SIG-M5 treated with dmso at 0.1 percent for 504 hours (cell line): ENCODE measurements at regions not wholly inside any gene's neighbourhood (a gene's known extent, or its start where the extent isn't known, plus 50 kb on each side); places are given as distances from the start of the nearest gene placed in this dataset.
"Not testable (repeated sequence)": the region's sequence is repeated elsewhere in the genome, so short reads cannot be mapped to it uniquely, and the experiment has no call there.

Experiments
- DNase-seq: peaks from one replicate; lab custom pipeline; 2025; ENCODE audit not compliant: unreplicated experiment; lab: John Stamatoyannopoulos, UW

- DNase-seq: no peak
Measured at GRCh38 chr11:23134627-23135026, 274.4 kb upstream of the CCDC179 start.

GRCh38 chr11:23138761-23139160, 278.5 kb upstream of the CCDC179 start:
- DNase-seq: no peak

- no peak for DNase-seq
Measured at GRCh38 chr11:23143022-23143421, 282.7 kb upstream of the CCDC179 start.

GRCh38 chr11:23151819-23152218, 291.5 kb upstream of the CCDC179 start:
- no peak for DNase-seq

GRCh38 chr11:23155503-23155902, 295.2 kb upstream of the CCDC179 start:
- DNase-seq: no peak

- DNase-seq: no peak
Measured at GRCh38 chr11:23164022-23164421, 303.7 kb upstream of the CCDC179 start.

GRCh38 chr11:23166376-23166775, 306.1 kb upstream of the CCDC179 start:
- DNase-seq: no peak

GRCh38 chr11:23179609-23180008, 319.3 kb upstream of the CCDC179 start:
- DNase-seq: no peak

GRCh38 chr11:23181022-23181807, 320.9 kb upstream of the CCDC179 start:
- no peak for DNase-seq

GRCh38 chr11:23192256-23192655, 332.0 kb upstream of the CCDC179 start:
- DNase-seq: no peak

- no peak for DNase-seq
Measured at GRCh38 chr11:23201936-23202522, 341.8 kb upstream of the CCDC179 start.

- DNase-seq: no peak
Measured at GRCh38 chr11:23202611-23203010, 342.3 kb upstream of the CCDC179 start.

GRCh38 chr11:23205156-23205871, 345.0 kb upstream of the CCDC179 start:
- DNase-seq: no peak

- no peak for DNase-seq
Measured at GRCh38 chr11:23206741-23207336, 346.6 kb upstream of the CCDC179 start.

GRCh38 chr11:23211221-23211620, 350.9 kb upstream of the CCDC179 start:
- DNase-seq: no peak

- no peak for DNase-seq
Measured at GRCh38 chr11:23212807-23213206, 352.5 kb upstream of the CCDC179 start.

- DNase-seq: no peak
Measured at GRCh38 chr11:23217072-23217471, 356.8 kb upstream of the CCDC179 start.

GRCh38 chr11:23220086-23220485, 359.8 kb upstream of the CCDC179 start:
- DNase-seq: not testable (repeated sequence)

- no peak for DNase-seq
Measured at GRCh38 chr11:23221366-23221765, 361.1 kb upstream of the CCDC179 start.

- DNase-seq: no peak
Measured at GRCh38 chr11:23226331-23227077, 366.2 kb upstream of the CCDC179 start.

GRCh38 chr11:23227078-23227445, 366.8 kb upstream of the CCDC179 start:
- no peak for DNase-seq
